ENCODE measurements at regions not wholly inside any gene's neighbourhood (a gene's known extent, or its start where the extent isn't known, plus 50 kb on each side); places are given as distances from the start of the nearest gene placed in this dataset.

DNA sequence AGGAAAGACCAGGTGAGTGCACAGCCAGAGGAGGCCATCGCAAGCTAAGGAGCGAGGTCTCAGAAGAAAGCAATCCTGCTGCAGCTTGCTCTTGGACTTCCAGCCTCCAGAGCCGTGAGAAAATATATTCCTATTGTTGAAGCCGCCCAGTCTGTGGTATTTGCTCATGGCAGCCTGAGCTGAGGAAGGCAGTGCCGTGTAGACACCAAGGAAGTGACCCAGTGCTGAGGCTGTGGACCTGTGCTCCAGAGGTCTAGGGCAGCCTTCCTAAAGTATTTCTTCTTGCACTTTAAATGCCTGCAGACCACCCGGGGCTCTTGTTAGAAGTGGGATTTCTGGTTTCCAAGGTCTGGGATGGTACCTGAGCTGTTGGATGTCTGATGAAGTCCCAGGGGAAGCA, 158.5 kb upstream of the KL start:
- DNase-seq (ENCODE audit: extremely low read depth in 1 of 11, low read depth in 9 of 11, low spot score in 4 of 11) = no peak

DNA sequence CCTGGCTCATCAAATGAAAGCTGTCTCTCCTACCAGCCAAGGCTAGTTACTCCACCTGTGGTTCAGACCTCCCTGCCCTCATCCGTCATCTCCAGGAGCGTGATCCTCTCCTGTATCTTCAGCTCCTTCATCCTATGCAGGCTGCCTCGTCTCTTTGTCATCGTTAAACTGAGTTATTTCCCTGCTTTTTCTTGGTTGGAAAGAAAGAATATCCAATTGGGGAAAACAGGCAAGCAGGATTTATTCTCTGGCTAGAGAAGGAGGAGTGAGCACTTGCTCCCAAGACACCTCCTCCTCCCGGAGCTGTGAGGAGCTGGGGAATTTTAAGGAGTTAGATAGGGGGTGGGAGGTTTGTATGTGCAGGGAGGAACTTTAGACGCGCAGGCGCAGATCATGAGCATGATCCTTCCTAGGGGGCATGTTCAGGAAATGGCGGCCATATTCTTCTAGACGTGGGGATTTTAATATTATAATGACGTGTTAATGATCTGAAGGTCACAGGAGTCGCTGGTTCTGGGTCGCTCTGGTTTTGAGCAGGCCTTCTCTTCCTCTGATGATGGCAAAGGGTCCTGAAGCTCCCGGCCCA, 156.4 kb upstream of the KL start:
- no peak for DNase-seq (ENCODE audit: extremely low read depth in 1 of 11, low read depth in 9 of 11, low spot score in 4 of 11)

DNA sequence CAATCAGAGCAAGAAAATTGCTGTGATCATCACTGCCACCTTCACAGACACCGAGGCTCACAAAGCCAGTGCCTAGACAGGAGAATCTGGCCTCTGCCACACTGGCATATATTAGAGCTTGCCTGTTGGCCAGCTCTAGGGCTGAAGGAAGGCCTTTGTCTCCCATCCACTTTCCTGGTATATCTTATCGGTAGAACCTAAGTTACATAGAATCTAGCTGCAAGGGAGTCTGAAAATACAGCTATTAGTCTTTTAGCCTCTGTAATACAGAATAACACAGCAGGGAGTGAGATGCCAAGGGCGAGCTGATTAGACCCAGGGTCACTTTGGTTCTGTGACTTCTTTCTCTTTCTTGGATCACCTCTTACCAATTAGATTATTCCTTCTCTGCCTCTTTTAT, 154.9 kb upstream of the KL start:
- no peak for DNase-seq (ENCODE audit: extremely low read depth in 1 of 11, low read depth in 9 of 11, low spot score in 4 of 11)

DNA sequence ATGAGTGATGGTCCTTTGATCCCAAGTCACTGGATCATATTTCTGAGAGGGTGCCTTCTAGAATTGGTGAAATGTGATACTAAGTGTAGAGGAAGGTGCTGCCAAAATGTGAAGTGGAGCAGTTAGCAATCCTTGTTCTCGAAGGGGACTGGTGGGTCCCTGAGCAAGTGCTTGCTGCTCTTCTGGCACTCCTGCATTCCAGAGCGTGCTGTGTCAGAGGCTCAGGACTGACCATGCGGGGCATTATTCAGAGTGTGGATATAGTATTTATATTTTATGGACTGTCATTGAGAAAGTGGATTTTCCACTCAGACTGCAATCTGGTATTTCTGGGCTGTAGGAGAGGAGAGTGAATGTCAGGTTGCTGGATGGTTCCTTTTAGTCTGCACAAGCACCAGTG, 152.6 kb upstream of the KL start:
- no peak for DNase-seq (ENCODE audit: extremely low read depth in 1 of 11, low read depth in 9 of 11, low spot score in 4 of 11)

DNA sequence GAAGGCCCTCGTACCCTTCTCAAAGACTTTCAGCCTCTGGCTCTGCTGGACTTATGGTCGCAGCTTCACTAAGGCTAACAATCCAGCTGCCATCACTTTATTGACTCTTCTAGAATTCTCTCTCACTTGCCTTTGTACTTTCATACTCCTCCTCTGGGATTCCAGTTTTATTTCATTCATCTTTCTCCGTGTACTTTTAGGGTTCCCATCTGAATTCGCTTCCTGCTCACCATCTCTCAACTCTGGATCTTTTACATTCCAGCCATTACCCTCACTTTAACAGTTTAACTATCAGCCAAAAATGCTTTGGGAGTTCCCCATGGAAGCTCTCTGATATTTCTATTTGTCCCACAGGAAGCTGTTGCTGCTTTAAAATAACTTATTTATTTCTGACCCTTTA, 149.3 kb upstream of the KL start:
- no peak for DNase-seq (ENCODE audit: extremely low read depth in 1 of 11, low read depth in 9 of 11, low spot score in 4 of 11)

DNA sequence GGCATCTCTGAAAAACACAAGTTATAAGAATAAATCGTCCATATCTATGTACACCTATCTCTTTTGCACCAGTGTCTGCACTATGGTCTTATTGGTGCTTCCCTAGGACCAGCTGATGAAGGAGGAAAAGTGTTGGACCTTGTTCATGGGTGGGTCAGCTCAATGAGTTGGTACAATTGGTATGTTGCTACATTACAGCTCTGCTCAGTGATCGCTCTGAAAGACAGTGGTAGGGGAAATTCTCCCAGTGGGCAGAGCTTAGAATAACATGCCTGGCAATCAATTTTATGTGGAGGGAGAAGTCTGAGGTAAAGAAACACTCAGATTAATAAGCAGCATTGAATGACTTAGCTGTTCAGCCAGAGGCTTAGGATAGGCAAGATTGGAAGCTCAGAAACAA, 138.7 kb upstream of the KL start:
- DNase-seq (ENCODE audit: extremely low read depth in 1 of 11, low read depth in 9 of 11, low spot score in 4 of 11) = no peak

DNA sequence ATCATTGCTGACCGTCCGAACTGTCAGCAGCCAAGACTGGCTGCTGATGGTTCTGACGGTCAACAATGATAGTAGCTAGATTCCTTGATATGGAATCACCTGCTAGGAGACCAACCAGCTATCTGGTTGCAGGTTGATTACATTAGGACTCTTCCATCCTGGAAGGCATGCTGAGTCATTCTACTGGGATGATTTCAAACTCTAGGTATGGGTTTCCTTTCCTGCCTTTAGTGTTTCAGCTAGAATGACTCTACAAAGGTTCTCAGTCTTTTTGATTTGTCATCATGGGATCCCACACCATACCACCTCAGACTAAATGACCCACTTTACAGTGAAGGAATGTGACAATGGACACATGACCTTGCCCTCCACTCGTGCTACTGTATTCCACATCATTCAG, 138.1 kb upstream of the KL start:
- DNase-seq (ENCODE audit: extremely low read depth in 1 of 11, low read depth in 9 of 11, low spot score in 4 of 11) = no peak

DNA sequence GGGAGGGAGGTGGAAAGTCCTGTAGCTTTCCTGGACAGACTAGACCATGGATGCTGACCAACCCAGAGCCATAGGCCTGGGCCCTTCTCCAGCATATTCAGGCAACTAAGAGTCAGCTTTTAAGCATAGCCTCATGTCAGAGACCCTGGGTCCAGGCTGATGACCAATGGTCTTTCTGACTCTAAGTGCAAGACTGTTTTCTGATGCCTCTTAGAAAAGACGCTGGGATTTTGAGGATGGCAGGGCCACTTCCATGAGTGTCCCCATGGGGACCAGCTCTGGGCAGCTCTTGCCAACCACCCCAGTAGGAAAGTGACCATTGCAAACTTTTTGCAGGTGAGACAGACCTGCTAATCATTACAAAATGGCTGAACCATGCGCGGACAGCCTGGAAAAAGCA, 135.6 kb upstream of the KL start:
- DNase-seq (ENCODE audit: extremely low read depth in 1 of 11, low read depth in 9 of 11, low spot score in 4 of 11) = no peak

DNA sequence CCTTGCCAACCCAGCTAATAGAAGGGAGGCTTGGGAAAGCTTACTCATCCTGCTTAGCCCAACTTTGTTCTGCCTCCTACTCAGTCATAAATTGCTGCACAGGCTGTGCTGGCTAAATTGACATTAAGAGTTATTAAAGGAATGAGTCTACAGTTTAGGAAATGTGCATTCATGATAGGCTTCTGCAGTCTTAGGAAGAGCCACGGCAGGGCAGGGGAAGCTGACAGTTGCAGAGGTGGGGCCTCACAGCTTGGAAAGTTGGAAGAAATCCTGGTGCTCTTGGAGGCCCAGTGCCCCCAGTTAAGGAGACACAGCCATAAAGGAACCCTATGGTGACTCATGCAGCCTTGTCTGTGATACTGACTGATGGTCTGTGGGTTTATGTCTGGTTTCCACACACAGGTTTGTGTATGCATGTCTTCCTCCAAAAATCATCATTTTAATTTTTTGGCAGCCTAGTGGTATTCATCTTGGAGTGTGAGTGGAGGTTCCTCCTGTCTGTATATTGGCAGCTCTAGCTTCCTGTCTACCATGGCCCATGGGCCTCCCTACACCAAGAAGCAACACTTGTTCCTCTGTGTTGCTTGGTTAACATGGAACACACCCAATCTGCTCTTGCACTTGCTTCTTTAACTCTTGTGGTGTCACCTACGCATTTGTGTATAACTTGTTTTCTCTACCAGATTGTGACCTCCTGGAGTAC, 135.0 kb upstream of the KL start:
- DNase-seq (ENCODE audit: extremely low read depth in 1 of 11, low read depth in 9 of 11, low spot score in 4 of 11) = no peak

DNA sequence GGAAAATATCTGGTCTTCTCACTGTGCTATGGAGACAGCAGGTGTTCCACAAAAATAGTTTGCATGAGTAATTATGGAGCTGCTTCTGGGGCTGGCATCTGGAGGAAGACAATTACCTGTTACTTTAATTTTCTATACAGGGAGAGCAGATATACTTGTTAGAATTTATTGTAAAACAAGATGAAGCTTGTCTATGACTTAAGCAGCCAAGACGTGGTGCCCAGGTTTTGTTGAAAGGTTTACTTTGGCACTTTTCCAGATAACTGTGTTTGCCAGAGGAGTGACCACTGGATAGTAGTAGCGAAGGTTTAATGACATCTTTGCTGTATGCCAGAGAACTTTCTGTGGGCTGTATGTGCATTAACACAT, 134.5 kb upstream of the KL start:
- no peak for DNase-seq (ENCODE audit: extremely low read depth in 1 of 11, low read depth in 9 of 11, low spot score in 4 of 11)

DNA sequence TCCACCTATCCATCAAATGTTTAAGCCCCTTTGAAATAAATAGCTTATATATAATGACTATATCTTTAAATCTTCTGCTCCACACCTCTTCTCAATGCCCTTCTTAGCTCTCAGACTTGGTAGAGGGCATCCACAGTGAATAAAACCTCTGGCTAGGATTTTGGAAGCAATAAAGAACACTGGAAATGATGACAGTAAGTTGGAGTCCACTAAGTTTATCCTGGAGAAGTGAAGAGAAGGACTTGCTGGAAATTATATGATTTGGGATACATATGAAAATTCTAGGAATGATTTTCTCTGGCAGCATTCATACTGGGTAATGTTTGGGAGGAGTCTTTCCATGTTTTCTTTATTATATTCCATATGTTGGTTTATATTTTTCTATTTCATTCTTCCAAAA, 133.5 kb upstream of the KL start:
- DNase-seq (ENCODE audit: extremely low read depth in 1 of 11, low read depth in 9 of 11, low spot score in 4 of 11) = no peak

DNA sequence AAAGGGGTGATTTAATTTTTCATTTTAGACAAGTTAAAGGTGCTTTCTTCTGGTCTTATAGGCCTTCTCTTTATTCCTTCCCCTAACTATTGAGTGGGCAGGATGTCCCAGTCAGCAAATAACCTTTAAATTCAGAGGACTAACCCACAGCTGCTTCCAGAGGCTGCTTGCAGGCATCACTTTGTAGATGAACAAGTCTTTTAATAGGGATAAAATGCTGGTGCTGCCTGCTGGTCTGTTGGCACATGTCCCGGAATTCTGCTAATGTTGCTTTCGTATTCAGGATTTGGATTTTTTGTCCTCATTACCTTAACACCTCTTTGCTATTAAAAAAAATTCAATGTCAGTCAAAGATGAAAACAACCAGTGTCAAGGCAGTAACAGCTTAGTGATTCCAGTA, 132.7 kb upstream of the KL start:
- no peak for DNase-seq (ENCODE audit: extremely low read depth in 1 of 11, low read depth in 9 of 11, low spot score in 4 of 11)

DNA sequence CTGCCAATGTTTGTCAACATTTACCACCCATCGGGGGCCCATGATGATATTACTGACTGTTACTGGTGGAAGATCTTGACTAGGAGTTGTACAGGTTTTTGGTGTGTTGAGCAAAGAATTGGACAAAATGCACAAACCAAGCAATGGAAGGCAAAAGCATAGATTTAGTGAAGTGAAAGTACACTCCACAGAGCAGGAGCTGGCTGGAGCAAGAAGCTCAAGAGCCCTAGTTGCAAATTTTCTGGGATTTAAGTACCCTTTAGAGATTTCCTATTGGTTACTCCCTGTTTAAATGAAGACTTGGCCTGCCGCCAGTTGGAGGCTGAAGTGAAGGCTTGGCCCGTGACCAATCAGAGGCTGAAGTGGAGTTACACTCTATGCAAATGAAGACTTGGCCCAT, 128.6 kb upstream of the KL start:
- no peak for DNase-seq (ENCODE audit: extremely low read depth in 1 of 11, low read depth in 9 of 11, low spot score in 4 of 11)

DNA sequence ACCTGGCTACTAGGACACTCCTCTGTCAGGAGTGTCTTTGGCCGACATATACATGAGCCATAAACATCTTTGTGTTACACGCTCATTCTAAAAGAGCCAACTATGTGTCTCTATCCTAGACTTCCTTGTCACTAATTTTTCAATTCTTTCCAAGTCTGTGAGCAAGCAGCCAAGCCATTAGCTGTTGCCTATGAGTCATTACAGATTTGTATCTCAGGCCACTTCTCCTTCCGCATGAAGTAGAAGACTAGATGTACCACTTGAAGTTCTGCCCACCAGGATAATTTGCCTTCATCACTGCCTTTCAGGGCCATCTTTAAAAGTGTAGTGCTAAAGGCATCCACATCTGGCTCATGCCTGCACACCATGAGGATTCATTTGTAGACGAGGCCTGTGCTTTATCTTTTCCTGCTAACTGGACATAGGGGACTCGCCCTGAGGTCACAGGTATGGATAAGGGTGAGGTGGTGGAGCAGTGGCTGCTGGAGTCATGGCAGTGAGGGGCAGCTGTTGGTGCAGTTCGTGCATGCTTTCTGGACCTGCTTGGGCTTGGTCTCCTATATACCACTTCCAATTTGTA, 126.1 kb upstream of the KL start:
- no peak for DNase-seq (ENCODE audit: extremely low read depth in 1 of 11, low read depth in 9 of 11, low spot score in 4 of 11)

DNA sequence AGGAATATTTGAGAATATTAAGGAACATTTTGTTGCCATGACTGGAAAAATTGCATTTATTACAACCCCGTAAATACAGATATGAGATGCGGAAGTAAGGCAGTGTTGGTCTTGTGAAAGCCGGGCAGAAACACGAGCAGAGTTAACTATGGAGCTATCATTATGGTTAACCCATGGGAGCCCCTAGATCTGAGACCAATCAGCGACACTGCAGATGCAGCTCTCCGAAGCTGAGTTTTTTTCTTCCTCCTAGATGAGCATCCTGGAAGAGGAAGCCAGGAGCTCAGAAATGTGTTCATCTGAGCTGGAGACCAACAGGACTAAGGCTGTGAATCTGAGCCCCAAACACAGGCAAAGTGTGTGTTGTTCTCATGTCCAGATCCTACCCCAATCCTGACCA, 123.0 kb upstream of the KL start:
- no peak for DNase-seq (ENCODE audit: extremely low read depth in 1 of 11, low read depth in 9 of 11, low spot score in 4 of 11)

DNA sequence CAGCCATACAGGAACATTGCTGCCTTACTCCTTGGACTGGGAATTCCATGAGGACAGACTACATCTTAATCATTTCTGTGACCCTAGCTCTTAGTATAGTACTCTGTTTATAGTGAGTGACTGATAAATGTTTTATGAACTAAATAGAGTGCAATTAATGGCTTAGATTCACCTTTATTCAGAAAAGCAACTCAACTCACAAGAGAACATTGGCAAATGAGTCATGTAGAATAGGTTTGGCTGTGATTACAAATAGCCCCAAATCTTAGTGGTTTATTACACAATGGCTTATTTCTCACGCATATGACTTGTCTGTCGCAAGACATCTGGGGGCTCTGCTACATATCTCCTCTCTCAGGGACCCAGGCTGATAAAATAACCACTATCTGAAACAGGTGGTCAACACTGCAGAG, 121.6 kb upstream of the KL start:
- DNase-seq (ENCODE audit: extremely low read depth in 1 of 11, low read depth in 9 of 11, low spot score in 4 of 11) = no peak

DNA sequence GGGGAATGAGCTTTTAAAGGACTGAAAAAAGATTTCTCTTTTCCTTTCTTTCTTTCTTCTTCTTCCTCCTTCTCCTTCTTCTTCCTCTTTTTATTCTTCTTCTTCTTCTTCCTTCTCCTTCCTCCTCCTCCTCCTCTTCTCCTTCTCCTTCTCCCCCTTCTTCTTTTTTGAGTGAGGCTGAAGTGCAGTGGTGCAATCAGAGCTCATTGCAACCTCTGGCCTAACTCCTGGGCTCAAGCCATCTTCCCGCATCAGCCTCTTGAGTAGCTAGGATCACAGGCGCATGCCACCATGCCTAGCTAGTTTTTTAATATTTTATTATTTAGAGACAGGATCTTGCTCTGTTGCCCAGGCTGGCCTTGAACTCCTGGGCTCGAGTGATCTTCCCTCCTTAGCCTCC, 120.9 kb upstream of the KL start:
- no peak for DNase-seq (ENCODE audit: extremely low read depth in 1 of 11, low read depth in 9 of 11, low spot score in 4 of 11)

DNA sequence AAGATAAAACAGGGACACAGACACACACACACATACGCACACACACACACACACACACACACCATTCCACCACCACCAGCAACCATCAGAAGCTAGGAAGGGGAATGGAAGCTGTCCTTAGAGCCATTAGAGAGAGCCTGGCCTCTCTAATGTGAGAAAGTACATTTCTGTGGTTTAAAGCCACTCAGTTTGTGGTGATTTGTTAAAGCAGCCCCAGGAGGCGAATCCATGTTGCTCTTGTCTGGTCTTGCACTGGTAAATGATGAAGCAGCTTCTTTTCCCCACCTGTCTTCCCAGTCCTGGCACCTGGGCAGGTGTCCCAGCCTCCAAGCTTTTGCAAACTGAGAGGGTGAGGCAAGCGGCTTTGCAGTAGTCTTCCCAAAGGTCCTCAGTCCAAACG, 118.9 kb upstream of the KL start:
- no peak for DNase-seq (ENCODE audit: extremely low read depth in 1 of 11, low read depth in 9 of 11, low spot score in 4 of 11)

DNA sequence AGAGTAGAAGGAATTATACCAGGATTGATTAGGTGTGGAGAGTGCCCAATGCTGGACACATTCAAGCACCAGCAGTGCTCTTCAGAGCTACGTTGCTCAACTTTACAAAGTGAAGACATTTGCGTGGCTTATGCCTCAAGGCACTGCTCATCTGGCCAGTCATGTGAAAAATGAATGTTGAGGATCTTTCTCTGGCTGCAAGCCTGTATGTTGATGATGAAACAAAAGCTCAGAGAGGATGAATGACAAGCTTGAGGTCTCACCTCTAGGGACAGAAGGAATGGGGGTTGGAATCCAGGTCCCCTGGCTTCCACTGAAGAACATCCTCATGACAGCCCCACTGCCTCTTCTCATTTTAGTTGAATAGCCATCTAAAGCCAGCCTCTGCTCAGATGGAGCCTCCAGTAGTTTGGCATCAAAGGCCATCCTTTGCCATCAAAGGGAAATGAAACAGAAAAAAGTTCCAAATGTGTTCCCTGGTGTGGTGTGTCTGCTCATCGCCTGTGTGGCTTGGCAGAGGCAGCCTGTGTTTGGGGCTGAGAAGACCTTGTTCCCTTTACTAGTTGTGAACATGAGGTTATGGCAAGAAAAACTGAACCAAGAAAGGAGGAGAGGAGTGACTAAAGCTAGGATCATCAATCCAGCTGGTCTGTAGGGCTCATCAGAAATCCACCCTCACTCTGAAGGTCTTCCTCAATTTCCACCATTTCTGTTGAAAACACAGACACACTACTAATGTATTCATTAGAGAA, 114.0 kb upstream of the KL start:
- DNase-seq (ENCODE audit: extremely low read depth in 1 of 11, low read depth in 9 of 11, low spot score in 4 of 11) = no peak

DNA sequence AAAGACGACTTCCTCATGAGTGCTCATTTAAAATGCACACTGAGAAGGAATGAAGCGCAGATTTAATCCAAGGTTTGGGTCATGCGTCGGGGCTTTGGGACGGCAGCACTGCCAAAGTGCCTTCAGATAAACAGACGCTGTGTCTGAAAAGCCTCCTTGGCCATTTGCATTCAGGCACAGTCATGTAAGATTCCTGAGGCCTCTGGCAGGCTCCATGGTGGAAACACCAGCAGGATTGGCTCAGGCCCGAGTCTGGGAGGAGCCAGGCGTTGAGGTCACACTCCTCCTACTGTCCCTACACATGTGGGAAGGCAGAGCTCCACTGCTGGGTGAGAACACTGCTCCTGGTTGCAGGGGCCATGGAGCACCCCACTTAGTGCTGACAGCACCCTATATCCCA, 113.3 kb upstream of the KL start:
- DNase-seq (ENCODE audit: extremely low read depth in 1 of 11, low read depth in 9 of 11, low spot score in 4 of 11) = no peak

DNA sequence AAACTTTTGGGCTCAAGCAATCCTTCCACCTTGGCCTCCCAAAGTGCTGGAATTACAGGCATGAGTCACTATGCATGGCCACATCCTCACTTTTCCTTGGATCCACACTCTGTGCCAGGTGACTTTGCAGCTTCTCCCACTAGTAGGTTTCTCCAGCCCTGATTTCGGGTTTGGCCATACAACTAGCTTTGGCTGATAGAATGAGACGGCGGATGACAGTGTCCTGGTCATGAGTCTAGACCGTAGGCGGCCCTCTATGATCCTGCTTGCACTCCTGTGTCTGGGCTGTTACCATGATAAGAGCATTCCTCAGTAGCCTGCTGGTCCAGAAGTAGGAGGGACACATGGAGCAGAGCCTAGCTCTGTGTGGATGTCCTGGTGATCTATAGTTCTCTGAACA, 112.5 kb upstream of the KL start:
- DNase-seq (ENCODE audit: extremely low read depth in 1 of 11, low read depth in 9 of 11, low spot score in 4 of 11) = no peak

Data from renal cortex interstitium (tissue), 11 donors.